ENCODE measurements at regions not wholly inside any gene's neighbourhood (a gene's known extent, or its start where the extent isn't known, plus 50 kb on each side); places are given as distances from the start of the nearest gene placed in this dataset.

- DNase-seq (ENCODE audit: low read depth, low spot score), result no peak
Observed at GRCh38 chr10:88023676-88024075, 160.3 kb downstream of the PTEN start.

GRCh38 chr10:88026031-88026430, 162.6 kb downstream of the PTEN start:
- no peak for DNase-seq (ENCODE audit: low read depth, low spot score)

- DNase-seq (ENCODE audit: low read depth, low spot score), result no peak
Observed at GRCh38 chr10:88027570-88027969, 164.1 kb downstream of the PTEN start.

GRCh38 chr10:88028072-88028471, 164.6 kb downstream of the PTEN start:
- no peak for DNase-seq (ENCODE audit: low read depth, low spot score)

GRCh38 chr10:88028654-88029053, 165.2 kb downstream of the PTEN start:
- DNase-seq (ENCODE audit: low read depth, low spot score), result no peak

GRCh38 chr10:88032566-88032965, 169.1 kb downstream of the PTEN start:
- no peak for DNase-seq (ENCODE audit: low read depth, low spot score)

- DNase-seq (ENCODE audit: low read depth, low spot score), result no peak
Observed at GRCh38 chr10:88033385-88033784, 170.0 kb downstream of the PTEN start.

GRCh38 chr10:88033793-88034192, 170.4 kb downstream of the PTEN start:
- no peak for DNase-seq (ENCODE audit: low read depth, low spot score)

GRCh38 chr10:88036126-88036525, 172.7 kb downstream of the PTEN start:
- no peak for DNase-seq (ENCODE audit: low read depth, low spot score)

GRCh38 chr10:88037623-88038022, 174.2 kb downstream of the PTEN start:
- no peak for DNase-seq (ENCODE audit: low read depth, low spot score)

GRCh38 chr10:88038268-88038667, 174.8 kb downstream of the PTEN start:
- no peak for DNase-seq (ENCODE audit: low read depth, low spot score)

- no peak for DNase-seq (ENCODE audit: low read depth, low spot score)
Observed at GRCh38 chr10:88039496-88040200, 176.2 kb downstream of the PTEN start.

GRCh38 chr10:88041243-88042159, 178.1 kb downstream of the PTEN start:
- DNase-seq (ENCODE audit: low read depth, low spot score), result no peak

- DNase-seq (ENCODE audit: low read depth, low spot score), result no peak
Observed at GRCh38 chr10:88042160-88043100, 179.0 kb downstream of the PTEN start.

GRCh38 chr10:88045096-88045495, 181.7 kb downstream of the PTEN start:
- no peak for DNase-seq (ENCODE audit: low read depth, low spot score)

GRCh38 chr10:88045656-88046415, 182.4 kb downstream of the PTEN start:
- DNase-seq (ENCODE audit: low read depth, low spot score), result no peak

- DNase-seq (ENCODE audit: low read depth, low spot score), result no peak
Observed at GRCh38 chr10:88047579-88047978, 184.2 kb downstream of the PTEN start.

GRCh38 chr10:88048312-88048711, 184.9 kb downstream of the PTEN start:
- no peak for DNase-seq (ENCODE audit: low read depth, low spot score)

GRCh38 chr10:88049204-88049603, 185.8 kb downstream of the PTEN start:
- DNase-seq (ENCODE audit: low read depth, low spot score), result no peak

- DNase-seq (ENCODE audit: low read depth, low spot score), result no peak
Observed at GRCh38 chr10:88057720-88058119, 194.3 kb downstream of the PTEN start.

GRCh38 chr10:88058750-88059149, 195.3 kb downstream of the PTEN start:
- no peak for DNase-seq (ENCODE audit: low read depth, low spot score)
